Endometrium (tissue), 2 donors: ENCODE measurements at regions not wholly inside any gene's neighbourhood (a gene's known extent, or its start where the extent isn't known, plus 50 kb on each side); places are given as distances from the start of the nearest gene placed in this dataset.
"Not testable (repeated sequence)": the region's sequence is repeated elsewhere in the genome, so short reads cannot be mapped to it uniquely, and the experiment has no call there.

ENCODE experiments used
- FAIRE-seq: peaks from 2 replicates; lab custom pipeline; 2012; peaks lifted over from hg19 to GRCh38; lab: Jason Lieb, UNC
- donor health status: control.
- donor health status: control.

DNA sequence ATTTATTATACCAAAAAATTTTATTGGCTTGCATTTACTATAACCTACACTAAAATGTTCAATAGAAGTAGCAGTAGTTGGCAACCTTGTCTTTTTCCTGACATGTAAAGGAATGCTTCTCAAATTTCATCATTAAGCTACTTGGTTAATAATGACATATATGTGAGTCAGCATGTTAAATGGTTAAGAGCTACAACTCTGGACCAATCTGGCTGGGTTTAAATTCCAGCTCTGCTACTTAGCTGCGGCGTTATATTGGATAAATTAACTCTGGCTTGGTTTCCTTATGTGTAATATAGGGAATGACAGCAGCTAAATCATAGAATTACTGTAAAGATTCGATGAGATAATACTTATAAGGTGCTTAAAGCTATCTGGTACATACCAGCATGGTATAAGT lies 53.7 kb upstream of the OTOGL start:
- no peak for FAIRE-seq

DNA sequence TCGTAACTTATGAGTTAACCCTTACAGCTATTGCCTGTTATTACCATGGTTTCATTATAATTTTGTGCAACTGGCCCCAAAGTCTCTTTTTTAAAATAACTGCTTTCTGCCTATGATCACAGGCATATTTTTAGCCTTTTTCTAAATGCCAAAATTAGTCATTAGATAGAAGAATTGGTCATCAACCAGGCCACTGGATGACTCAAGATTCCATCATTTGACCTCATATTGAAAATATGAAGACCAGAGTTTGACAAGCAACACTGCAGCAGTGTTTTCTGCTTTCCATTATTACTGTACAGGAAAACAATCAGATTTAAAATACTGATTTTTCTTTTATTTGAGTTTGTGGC lies 54.7 kb upstream of the OTOGL start:
- FAIRE-seq: no peak

DNA sequence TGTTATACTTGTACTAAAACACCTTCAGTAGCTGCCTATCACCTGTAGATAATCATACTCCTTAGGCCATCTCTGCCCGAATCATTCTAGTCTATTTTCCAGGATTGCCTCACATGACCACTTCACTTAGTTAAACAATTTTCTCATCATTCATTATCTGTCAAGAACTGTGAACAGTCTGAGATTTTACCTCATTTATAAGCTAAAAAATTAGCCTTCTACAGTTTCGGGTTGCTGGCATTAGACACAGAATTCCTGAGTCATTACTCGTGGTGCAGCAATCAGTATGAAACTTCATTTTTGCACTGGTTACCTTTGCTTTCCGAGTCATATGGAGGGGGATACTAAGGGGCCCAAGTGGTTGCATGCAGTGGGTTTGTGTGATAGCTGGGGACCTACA lies 57.6 kb upstream of the OTOGL start:
- no peak for FAIRE-seq

DNA sequence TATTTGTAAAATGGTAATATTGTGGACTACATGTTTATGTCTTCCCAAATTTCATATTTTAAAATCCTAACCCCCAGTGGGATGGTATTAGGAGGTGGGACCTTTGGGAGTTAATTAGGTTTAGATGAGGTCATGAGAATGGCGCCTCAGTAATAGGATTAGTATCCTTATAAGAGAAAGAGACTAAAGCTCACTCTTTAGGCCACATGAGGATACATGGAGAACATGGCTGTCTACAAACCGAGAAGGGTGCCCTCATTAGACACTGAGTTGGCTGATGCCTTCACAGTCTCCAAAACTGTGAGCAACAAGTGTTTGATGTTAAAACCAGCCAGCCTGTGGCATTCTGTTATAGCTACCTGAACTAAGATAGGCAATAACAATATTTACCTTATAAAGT lies 58.3 kb upstream of the OTOGL start:
- no peak for FAIRE-seq

DNA sequence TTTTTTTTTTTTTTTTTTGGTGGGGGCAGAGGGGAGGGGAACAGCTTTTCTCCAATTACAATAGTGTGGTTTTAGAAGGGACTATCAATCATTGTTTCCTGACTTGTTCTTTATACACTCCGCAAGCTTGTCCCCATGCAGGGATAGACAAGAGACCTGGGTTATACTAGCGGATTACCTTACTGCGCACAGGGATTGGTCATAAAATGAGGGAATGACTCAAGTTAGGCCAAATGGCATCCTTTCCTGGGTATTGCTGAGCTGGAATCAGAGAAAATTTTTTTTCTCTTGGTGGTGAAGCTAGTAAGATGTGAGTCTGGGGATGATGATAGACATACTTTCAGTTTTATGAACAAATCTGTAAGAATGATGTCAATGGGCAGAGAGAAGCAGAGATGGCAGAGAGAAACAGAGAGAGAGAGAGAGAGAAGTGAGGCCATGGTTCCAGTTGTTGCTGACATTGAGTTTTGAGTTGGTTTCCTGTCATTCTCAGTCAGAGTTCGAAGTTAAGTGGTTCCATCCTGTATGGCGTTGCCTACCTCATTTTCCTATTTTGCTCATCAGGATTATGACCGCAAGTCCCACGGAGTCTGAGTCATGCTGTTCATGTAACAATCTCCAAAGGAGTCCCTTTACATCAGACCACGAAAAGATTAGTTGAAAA lies 59.1 kb upstream of the OTOGL start:
- no peak for FAIRE-seq

DNA sequence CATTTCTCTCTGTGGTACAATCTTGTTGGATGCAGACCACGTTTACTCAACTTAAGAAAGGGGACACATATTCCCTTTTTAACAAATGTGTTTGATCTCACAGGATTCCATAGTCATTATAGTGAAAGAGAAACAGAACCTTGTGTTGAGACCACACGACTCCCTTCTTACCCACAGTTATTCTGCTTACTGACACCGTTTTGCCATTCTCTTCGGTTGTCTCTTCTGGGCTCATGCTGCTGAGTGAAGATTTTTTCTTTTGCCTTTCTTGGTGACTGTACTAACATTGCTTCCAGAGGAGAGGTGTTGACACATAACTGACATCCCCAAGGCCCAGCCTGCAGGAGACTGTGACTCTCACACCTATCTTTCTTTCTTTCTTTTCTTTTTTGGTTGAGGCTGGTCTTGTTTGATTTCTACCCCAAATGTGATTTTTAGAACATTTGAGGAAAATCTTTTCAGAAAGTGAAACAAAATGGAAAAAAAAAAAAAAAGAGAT lies 61.2 kb upstream of the OTOGL start:
- FAIRE-seq: no peak

DNA sequence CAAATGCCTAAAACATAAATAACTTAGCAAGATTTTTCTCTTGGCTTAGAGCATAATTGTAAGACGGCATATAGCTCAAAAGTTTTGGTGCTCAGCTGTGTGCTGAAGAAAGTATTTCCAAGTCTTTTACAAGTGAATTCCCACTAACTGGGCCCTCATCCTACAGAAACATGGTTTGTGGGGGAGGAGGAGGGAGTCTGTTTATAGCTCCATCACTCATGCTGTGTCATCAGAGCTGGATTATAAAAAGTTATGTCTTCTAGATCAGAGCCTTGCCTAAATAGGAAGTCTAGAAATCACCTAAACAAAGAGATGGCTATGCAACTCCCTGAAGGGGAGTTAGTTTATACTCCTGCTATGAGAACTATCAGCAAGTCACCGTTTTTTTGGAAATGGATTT lies 65.9 kb upstream of the OTOGL start:
- FAIRE-seq: peak; percentile 84

DNA sequence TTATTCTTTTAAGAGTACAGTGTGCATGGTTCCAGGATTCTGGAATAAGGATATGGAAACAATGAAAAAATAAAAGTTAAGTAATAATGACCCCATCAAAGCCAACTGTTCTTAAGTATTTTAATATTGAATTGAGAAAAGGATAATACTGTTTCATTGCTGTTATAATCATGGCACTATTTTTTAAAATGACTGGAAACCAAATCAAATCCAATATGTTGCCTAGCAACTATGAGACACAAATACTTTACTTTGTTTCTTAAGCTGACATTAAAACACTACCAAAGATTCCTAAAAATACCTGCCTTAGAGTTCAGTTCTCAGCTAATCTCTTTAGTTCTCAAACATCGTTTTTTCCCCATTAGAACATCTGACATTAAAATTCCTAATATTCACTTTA lies 66.4 kb upstream of the OTOGL start:
- no peak for FAIRE-seq

DNA sequence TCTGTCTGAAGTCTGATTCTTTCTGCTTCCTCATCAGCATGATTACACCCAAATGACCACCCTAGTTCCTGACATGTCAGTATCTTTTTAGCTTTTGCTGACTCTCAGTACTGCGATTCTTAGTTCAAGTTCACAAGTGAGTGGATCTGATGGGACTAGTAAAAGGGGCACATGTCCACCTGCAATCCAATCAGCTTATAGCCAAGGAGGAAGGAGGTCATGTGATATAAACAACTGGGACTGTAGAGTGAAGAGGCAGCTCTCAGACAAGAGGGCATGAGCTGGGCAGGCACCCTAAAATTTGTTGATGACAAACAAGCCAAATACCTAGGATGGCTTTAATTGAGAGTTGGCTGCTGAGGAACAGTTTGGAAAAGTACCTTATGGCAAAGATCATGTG lies 68.1 kb upstream of the OTOGL start:
- FAIRE-seq: no peak

DNA sequence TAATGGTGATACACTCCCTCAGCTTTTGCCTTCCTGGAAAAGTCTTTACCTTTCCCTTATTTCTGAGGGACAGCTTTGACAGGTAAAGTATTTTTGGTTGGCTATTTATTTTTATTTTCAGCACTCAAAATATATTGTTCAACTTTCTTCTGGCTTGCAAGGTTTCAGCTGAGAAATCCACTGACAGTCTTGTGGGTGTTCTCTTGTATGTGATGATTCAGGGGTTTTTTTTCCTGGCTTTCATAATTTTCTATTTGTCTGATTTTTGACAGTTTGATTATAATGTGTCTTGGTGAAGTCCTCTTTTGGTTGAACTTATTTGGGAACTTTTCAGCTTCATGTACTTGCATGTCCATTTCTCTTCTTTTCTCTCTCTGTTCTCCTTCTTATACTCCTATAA lies 73.7 kb upstream of the OTOGL start:
- no peak for FAIRE-seq

DNA sequence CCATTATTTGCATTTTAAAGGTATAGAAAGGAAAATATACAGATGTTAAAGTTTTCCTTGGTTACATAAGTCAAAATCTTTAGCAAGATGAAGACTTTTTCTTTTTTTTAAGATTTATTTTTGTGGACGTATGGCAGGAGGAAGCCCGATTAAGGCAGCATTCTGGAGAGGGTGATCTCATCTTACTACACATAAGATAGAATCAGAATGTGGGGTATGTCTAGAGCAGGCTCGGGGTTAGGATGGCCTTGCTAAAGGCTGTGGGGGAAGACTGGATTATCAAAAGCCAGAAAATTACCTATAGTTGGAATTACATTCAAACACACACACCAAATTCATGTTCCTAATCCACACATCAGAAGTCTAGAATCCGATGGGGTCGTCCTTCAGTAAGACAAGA lies 79.6 kb upstream of the OTOGL start:
- no peak for FAIRE-seq

DNA sequence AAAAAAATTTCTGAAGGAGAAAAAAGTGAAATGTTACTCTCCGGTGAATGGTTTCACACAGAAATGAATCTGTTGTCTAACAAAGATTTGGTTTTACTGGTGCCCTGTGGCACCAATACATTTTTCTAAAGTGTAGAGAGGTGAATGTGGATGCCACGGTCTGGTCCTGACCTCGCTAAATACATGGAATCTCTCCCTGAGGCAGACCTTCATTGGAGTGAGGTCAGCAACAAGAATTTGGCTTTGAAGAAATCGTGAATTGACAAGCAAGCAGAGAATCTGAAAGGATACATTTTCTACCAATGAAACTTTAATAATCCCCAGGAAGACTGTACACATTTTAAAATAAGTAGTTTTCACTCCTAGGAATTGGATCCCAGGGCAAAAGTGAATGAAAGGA lies 81.2 kb upstream of the OTOGL start:
- no peak for FAIRE-seq

DNA sequence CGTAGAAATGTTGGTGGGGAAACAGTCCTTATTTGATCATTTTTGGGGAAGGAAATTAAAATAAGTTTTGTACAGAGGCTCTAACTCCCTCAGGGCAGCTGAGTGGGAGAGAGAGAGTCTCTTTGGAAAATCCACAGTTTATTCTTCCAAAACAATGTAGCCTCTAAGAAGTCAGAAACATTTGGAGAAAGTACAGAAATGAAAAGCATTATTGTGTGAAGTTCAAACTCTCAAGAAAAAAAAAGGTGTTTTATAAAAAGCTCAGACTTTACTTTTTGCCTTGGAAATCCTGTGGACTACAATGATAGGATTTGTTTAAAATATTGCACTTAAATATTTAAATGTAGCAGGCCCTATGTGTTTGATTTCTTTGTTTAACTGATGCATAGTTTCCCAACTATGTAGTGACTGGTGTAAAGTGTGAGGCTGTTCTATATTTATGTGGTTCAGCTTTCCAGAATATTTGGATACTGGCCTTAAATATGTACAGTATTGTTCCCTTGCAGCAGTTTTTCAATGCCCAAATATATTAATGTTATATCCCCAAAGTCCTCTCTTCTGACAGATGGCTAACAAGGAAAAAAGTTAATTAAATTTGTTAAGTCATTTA lies 82.0 kb upstream of the OTOGL start:
- no peak for FAIRE-seq

DNA sequence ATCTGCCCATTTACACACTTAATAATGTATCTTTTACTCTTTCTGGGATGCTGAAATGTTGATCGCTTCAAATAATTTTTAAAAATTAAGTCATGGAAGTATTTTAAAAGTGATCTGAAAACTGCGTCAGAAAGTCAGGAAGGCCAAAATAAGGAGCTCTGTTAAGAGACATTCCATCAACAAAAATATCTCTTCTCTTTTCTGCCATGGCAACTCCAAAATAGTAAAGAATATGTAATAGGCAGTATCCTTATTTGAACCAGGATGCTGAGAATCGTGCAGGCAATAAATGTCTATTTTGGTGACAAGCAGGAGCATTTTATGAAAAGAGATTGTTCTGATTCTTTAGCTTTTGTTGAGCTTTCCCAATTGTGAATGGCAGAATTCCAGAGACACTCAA lies 81.8 kb upstream of the PPP1R12A start:
- no peak for FAIRE-seq

DNA sequence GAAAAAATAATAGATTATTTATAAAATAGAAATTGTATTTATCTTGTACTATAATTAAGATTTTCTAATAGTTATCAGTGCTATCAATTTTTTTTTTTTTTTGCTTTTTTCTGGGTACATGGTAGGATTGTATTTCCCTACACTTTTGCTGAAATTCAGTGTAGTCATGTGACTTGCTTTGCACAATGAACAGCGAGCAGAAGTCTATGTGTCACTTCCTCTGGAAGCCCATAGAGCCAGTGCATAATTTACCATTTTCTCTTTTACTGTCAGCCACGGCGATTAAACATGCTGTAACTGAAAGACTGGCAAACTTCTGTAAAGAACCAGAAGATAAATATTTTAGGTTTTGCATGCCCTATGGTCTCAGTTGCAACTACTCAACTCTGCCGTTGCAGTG lies 80.8 kb upstream of the PPP1R12A start:
- no peak for FAIRE-seq

DNA sequence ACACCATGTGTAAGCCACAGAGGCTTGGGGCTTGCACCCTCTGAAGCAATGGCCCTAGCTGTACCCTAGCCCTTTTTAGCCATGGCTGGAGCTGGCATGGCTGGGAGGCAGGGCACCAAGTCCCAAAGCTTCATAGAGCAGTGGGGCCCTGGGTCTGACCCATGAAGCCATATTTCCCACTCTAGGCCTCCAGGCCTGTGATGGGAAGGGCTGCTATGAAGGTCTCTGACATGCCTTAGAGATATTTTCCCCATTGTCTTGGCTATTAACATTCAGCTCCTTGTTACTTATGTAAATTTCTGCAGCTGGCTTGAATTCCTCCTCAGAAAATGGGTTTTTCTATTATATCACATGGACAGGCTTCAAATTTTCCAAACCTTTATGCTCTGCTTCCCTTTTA lies 68.8 kb upstream of the PPP1R12A start:
- FAIRE-seq: not testable (repeated sequence)

DNA sequence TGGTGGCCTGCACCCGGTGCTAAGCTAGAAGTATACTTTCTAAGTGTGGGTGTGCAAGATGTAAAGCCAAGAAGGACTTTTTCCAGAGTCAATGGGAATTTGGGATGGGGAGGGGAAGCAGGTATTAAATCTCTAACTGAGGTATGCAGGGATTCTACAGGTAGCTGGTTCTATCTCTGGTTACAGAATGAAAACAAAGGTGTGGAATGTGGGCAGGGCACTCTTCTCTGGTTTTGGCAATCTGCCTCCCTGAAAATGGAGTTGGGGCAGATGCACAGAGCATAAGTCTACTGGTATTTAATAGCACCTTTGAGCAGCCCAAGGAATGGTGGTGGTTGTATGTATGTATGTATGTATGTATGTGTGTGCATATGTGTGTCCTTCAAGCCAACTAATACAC lies 66.7 kb upstream of the PPP1R12A start:
- FAIRE-seq: no peak

DNA sequence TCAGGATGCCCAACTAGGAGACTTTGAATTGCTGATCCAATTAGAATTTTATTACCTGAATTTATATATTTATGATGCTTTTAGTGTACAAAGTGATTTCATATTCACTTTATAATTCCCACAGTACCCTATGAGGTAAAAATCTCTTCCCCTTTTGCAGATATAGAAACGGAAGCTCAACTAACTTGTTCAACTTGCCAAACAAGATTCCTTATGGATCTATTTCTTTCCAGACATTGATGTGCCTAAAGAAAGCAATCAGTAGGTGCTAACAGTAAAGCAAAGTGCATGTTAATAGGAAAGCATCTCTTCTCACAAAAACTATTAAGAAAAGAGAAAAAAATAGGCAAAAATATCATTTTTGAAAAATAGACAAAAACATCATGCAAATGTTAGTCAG lies 65.9 kb upstream of the PPP1R12A start:
- FAIRE-seq: no peak

DNA sequence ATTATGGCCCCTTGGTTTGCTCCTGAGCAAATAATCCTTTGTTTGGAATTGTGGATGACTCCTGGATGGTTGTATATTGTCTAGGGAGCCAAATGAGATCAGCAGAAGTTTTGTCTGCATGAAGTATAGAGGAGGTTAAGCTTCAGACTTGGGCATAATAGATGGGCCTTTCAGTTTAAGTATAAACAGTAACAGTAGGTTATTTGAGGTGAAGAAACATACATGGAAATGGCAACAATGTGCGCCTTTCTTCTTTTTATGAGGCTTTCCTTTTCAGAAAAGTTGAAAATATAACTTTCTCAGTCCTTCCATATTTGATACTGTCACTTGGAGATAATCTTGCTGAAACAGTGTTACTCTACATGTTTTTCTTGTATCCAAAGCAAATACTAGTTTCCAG lies 63.7 kb upstream of the PPP1R12A start:
- no peak for FAIRE-seq

DNA sequence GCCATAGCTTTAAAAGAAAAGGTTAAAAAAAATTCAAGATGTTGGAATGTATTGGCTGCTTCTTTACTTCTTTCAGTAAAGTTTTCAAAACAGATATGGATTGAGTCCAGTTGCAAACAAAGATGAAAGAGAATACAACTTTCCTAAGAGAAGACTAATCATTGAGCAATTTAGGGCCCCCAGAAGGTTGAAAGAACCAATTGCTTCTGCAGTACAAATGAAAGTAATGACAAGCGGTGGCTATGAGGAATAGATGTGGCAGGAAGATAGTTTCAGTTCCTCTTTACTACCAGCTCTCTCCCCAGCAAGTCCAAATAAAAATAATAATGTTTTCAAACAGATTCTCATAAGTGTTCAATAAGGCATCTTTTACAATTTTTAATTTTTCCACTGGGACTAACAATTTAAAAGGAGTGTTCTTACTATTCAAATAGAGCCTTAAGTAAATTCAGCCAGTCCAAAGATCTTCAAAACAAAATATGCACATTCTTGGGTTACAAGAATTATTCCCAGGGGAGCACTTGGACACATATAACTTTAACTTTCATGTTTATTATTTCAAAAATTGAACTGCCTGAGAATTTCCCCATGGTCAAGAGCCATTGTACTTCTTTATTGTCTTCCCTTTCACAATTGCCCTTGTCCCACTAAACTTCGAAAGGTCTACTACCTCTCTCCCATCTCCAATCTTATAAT lies 62.3 kb upstream of the PPP1R12A start:
- FAIRE-seq: peak; percentile 39

DNA sequence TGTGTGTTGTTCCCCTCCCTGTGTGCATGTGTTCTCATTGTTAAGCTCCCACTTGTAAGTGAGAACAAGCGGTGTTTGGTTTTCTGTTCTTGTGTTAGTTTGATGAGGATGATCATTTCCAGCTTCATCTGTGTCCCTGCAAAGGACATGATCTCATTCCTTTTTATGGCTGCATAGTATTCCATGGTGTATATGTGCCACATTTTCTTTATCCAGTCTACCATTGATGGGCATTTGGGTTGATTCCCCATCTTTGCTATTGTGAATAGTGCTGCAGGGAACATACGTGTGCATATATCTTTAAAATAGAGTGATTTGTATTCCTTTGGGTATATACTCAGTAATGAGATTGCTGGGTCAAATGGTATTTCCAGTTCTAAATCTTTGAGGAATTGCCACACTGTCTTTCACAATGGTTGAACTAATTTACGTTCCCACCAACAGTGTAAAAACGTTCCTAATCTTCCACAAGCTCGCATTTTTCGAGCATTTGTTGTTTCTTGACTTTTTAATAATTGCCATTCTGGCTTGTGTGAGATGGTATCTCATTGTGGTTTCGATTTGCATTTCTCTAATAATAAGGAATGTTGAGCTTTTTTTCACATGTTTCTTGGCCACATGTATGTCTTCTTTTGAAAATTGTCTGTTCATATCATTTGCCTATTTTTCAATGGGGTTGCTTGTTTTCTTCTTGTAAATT lies 60.6 kb upstream of the PPP1R12A start:
- FAIRE-seq: not testable (repeated sequence)

DNA sequence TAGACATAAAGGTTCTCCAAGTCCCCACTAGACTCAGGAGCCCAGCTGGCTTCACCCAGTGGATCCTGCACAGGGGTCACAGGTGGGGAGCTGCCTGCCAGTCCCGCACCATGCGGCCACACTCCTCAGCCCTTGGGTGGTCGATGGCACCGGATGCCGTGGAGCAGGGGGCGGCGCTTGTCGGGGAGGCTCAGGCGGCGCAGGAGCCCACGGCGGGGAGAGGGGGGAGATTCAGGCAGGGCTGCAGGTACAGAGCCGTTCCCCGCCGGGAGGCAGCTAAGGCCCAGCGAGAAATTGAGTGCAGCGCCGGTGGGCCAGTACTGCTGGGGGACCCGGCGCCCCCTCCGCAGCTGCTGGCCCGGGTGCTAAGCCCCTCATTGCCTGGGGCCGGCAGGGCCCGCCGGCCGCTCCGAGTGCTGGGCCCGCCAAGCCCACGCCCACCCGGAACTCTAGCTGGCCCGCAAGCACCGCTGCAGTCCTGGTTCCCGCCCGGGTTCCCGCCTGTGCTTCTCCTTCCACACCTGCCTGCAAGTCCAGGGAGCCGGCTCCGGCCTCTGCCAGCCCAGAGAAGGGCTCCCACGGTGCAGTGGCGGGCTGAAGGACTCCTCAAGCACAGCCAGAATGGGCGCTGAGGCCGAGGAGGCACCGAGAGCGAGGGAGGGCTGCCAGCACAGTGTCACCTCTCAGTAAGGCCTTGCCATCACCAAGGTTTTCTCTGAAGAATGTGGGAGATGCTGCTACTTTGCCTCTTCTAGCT lies 58.4 kb upstream of the PPP1R12A start:
- FAIRE-seq: no peak
